A172 (cell line): ENCODE measurements at regions not wholly inside any gene's neighbourhood (a gene's known extent, or its start where the extent isn't known, plus 50 kb on each side); places are given as distances from the start of the nearest gene placed in this dataset.

ENCODE experiments used
- DNase-seq: peaks from one replicate; pipeline ENCODE4 v3.0.0-alpha.2; 2015; ENCODE audit warnings: low spot score

GRCh38 chr6:95780037-95780436 lies 202.7 kb downstream of the MANEA start:
- no peak for DNase-seq

GRCh38 chr6:95784019-95784418 lies 206.7 kb downstream of the MANEA start:
- no peak for DNase-seq

- no peak for DNase-seq
Observed at GRCh38 chr6:95784869-95785268, 207.5 kb downstream of the MANEA start.

- DNase-seq: no peak
Observed at GRCh38 chr6:95785785-95786184, 208.4 kb downstream of the MANEA start.

- no peak for DNase-seq
Observed at GRCh38 chr6:95786802-95787201, 209.5 kb downstream of the MANEA start.

GRCh38 chr6:95790787-95791186 lies 213.5 kb downstream of the MANEA start:
- DNase-seq: no peak

GRCh38 chr6:95794749-95795148 lies 217.4 kb downstream of the MANEA start:
- no peak for DNase-seq

- no peak for DNase-seq
Observed at GRCh38 chr6:95795927-95796326, 218.6 kb downstream of the MANEA start.

- DNase-seq: no peak
Observed at GRCh38 chr6:95797054-95797453, 218.7 kb upstream of the FUT9 start.

- no peak for DNase-seq
Observed at GRCh38 chr6:95802978-95803377, 212.8 kb upstream of the FUT9 start.

- DNase-seq: no peak
Observed at GRCh38 chr6:95803889-95804288, 211.9 kb upstream of the FUT9 start.

GRCh38 chr6:95804847-95805541 lies 210.8 kb upstream of the FUT9 start:
- no peak for DNase-seq

- no peak for DNase-seq
Observed at GRCh38 chr6:95805699-95806098, 210.1 kb upstream of the FUT9 start.

- no peak for DNase-seq
Observed at GRCh38 chr6:95815389-95816056, 200.3 kb upstream of the FUT9 start.

- no peak for DNase-seq
Observed at GRCh38 chr6:95819461-95819860, 196.3 kb upstream of the FUT9 start.

- no peak for DNase-seq
Observed at GRCh38 chr6:95819939-95820338, 195.8 kb upstream of the FUT9 start.

- no peak for DNase-seq
Observed at GRCh38 chr6:95830859-95831557, 184.8 kb upstream of the FUT9 start.

GRCh38 chr6:95837890-95838289 lies 177.9 kb upstream of the FUT9 start:
- DNase-seq: no peak

GRCh38 chr6:95841560-95841959 lies 174.2 kb upstream of the FUT9 start:
- DNase-seq: no peak

- no peak for DNase-seq
Observed at GRCh38 chr6:95846652-95847051, 169.1 kb upstream of the FUT9 start.

GRCh38 chr6:95847061-95847460 lies 168.7 kb upstream of the FUT9 start:
- no peak for DNase-seq

GRCh38 chr6:95848717-95849116 lies 167.1 kb upstream of the FUT9 start:
- DNase-seq: no peak

GRCh38 chr6:95856876-95857364 lies 158.9 kb upstream of the FUT9 start:
- no peak for DNase-seq
